ENCODE measurements at regions not wholly inside any gene's neighbourhood (a gene's known extent, or its start where the extent isn't known, plus 50 kb on each side); places are given as distances from the start of the nearest gene placed in this dataset.
A peak's percentile ranks its signal among the peaks of the same experiment; 100 is the strongest.

- TF ChIP-seq MGA (IDR thresholded peaks at IDR 0.05) (0 out of 2 replicates have a peak, but pooled peaks have one; percentile 27), NFIX (CRISPR knock-in tag; IDR thresholded peaks at IDR 0.05; ENCODE audit: low read depth) (no peak), ZNF740 (CRISPR knock-in tag; IDR thresholded peaks at IDR 0.05) (no peak), ZNF740 (tag; IDR thresholded peaks at IDR 0.05) (no peak), ZNF263 (CRISPR knock-in tag; IDR thresholded peaks at IDR 0.05; ENCODE audit: borderline replicate concordance) (no peak), CLOCK (CRISPR knock-in tag; IDR thresholded peaks at IDR 0.05; ENCODE audit: borderline replicate concordance) (no peak), MED1 (CRISPR knock-in tag; IDR thresholded peaks at IDR 0.05; ENCODE audit: borderline replicate concordance) (no peak), FOXA3 (CRISPR knock-in tag; conservative IDR thresholded peaks at IDR 0.05 in 1 of 2, IDR thresholded peaks at IDR 0.05 in 1 of 2) (peak in 1 of 2 experiments; percentile 67; a peak in 2 of 4 replicates), PTTG1 (tag; IDR thresholded peaks at IDR 0.05; ENCODE audit: low read depth) (no peak), EGR1 (conservative IDR thresholded peaks at IDR 0.05) (peak; percentile 66), BRD9 (IDR thresholded peaks at IDR 0.05; ENCODE audit: low read depth, partially characterized antibody) (peak; percentile 39), CREBBP (IDR thresholded peaks at IDR 0.05; ENCODE audit: low read depth, low read length) (no peak), TEAD2 (tag; IDR thresholded peaks at IDR 0.05) (peak; percentile 69; the same call in 1 of the 2 replicates), NFIC (IDR thresholded peaks at IDR 0.05) (peak; percentile 89)
These were observed 264.7 kb downstream of the CTH start (continued) for GRCh38 chr1:70675737-70676156.

Data from K562 (cell line).